Motor neuron (in vitro differentiated cells): ENCODE measurements at regions not wholly inside any gene's neighbourhood (a gene's known extent, or its start where the extent isn't known, plus 50 kb on each side); places are given as distances from the start of the nearest gene placed in this dataset.
"Not testable (repeated sequence)": the region's sequence is repeated elsewhere in the genome, so short reads cannot be mapped to it uniquely, and the experiment has no call there.

Experiments used
- ATAC-seq, 8 experiments: fragments of 200-7000 bp; cut with Tn5 transposase; replicated peaks in 6 of 8; 2 replicates each; pipeline ENCODE4 v1.8.0; 2021; ENCODE audit warnings: mild to moderate bottlenecking in 8 of 8, moderate library complexity in 8 of 8
- H3K27ac ChIP-seq, 2 donors: fragments of 250-450 bp; sonication (Bioruptor Pico); 2 replicates each; pipeline ENCODE4 v1.9.0; 2021; ENCODE audit warnings: antibody characterized with exemption in 2 of 2, mild to moderate bottlenecking in 2 of 2, moderate library complexity in 1 of 2
- H3K4me1 ChIP-seq, 2 donors: fragments of 250-450 bp; sonication (Bioruptor Pico); replicated peaks in 1 of 2; 2 replicates each; pipeline ENCODE4 v1.6.1; 2021; ENCODE audit warnings: antibody characterized with exemption in 2 of 2, mild to moderate bottlenecking in 2 of 2, moderate library complexity in 1 of 2
- H3K4me3 ChIP-seq, 5 donors: fragments of 250-450 bp; sonication (Bioruptor Pico); 2 replicates each; pipeline ENCODE4 v1.9.0; 2021; ENCODE audit warnings: antibody characterized with exemption in 5 of 5, mild to moderate bottlenecking in 5 of 5, moderate library complexity in 4 of 5
- WGBS, 10 experiments: fragments of 450-650 bp; shearing (Covaris generic); methylation state at CpG; one replicate each; pipeline ENCODE4 v1.0.0; 2022; 5-methylcytosine and 5-hydroxymethylcytosine counted together
- in situ Hi-C, 9 experiments: fragments of 400-800 bp; cut with MboI; loops; one replicate each; pipeline ENCODE4 v1.15.0; 2021; ENCODE audit warnings: low sequenced_read_pairs in 9 of 9, low pct_unique_long_range_greater_than_20kb in 2 of 9; ENCODE audit not compliant: unreplicated experiment in 9 of 9

DNA sequence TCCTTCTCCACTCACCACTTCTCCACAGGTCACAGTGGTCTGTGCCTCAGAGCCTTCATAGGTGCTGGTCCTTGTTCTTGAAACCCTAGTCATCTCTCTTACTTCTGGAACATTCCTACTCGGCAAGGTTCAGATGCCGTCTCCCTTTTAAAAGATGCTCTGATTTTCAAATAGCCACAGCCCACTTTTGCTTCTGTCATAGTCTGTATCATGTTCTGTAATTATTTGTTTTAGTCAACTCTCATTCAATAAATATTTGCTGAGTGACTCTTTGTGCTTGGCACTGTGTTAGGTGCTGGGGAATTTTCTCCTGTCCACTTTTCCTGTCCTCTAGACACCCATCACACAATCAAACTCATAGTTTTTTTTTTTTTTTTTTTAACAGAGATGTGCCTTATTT is 181.3 kb upstream of the IL12B start:
- peaks cover 15 to 16% of the 10 kb centered on the region in 2 donors for H3K4me1 ChIP-seq
- H3K4me3 ChIP-seq, result no peak overlapping the region
- ATAC-seq, result no peak
- WGBS, 10 experiments, result 80 to 100% (median 89%) methylated on average over 1 to 2 of the region's 2 CpGs; no CpG with 5 or more reads in 4 of the 10 experiments
- H3K27ac ChIP-seq, result no peak overlapping the region
- in situ Hi-C loops, result no loop called here

GRCh38 chr5:159512064-159512463 is 181.8 kb upstream of the IL12B start:
- 0 to 100% (median 85%) methylated on average over 1 to 3 of the region's 3 CpGs; no CpG with 5 or more reads in 4 of the 10 experiments for WGBS, 10 experiments
- Histone ChIP-seq H3K27ac (no peak overlapping the region), H3K4me3 (no peak overlapping the region), H3K4me1 (peaks cover 15 to 16% of the 10 kb centered on the region in 2 donors)
- peak in 3 of 8 experiments; percentile 61 to 74 (median 68) for ATAC-seq
- in situ Hi-C loops, result no loop called here

DNA sequence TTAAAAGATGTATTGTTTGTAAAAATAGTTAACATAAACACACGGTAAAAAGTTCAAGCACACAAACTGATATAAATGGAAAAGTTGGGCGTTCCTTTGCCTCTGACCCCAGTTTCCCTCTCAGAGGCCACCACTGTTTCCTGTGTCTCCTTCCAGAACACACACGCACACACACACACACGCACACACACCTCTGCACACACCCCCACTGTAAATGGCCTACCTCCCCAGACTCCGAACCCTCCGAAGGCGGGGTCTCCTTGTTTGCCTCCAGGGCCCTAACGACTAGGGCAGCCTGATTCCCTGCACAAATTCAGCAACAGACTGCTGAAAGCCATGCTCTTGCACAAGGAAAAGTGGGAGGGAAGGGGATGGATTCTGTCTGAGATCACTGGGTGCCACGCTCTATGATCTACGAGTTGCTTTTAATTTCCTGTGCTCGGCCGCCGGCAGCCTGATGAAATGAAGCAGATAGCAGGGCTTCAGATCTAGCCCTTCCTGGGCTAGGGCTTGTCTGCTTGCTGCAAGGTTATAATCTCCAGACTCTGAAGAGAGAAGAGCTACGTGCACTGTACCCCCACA is 184.0 kb upstream of the IL12B start:
- in situ Hi-C loops, result no loop called here
- H3K27ac ChIP-seq, result peak overlapping the region; percentile 9 to 61
- H3K4me3 ChIP-seq, result no peak overlapping the region
- H3K4me1 ChIP-seq, result peaks cover 15 to 16% of the 10 kb centered on the region in 2 donors
- ATAC-seq, result peak in 5 of 8 experiments; percentile 77 to 90 (median 87)
- WGBS, 10 experiments, result 63 to 100% (median 84%) methylated on average over 1 to 7 of the region's 14 CpGs; no CpG with 5 or more reads in 2 of the 10 experiments

DNA sequence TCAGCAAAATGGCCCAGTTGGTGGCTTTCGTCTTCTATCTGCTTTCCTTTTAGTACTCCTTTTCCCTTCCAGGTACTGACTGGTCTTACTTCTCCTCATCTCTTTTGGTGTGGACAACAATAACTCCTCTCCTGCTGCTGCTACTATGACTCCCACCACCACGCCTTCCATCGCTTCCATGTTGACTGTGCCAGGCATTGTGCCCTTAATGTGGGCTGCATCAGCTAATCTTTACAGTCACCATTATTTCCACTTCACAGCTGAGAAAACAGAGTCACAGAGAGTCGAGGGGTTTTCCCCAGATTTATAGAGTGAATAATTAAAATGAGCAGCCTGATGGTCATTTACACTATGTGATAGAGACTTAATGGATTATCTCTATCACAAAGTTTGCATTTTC is 184.9 kb upstream of the IL12B start:
- H3K4me1 ChIP-seq, result peaks cover 12 to 14% of the 10 kb centered on the region in 2 donors
- H3K27ac ChIP-seq, result peak overlapping the region in 1 of 2 donors; percentile 9
- WGBS, 10 experiments, result 20 to 100% (median 81%) methylated on average over 1 to 4 of the region's 4 CpGs; no CpG with 5 or more reads in 1 of the 10 experiments
- in situ Hi-C loops, result no loop called here
- ATAC-seq, result no peak
- H3K4me3 ChIP-seq, result no peak overlapping the region

DNA sequence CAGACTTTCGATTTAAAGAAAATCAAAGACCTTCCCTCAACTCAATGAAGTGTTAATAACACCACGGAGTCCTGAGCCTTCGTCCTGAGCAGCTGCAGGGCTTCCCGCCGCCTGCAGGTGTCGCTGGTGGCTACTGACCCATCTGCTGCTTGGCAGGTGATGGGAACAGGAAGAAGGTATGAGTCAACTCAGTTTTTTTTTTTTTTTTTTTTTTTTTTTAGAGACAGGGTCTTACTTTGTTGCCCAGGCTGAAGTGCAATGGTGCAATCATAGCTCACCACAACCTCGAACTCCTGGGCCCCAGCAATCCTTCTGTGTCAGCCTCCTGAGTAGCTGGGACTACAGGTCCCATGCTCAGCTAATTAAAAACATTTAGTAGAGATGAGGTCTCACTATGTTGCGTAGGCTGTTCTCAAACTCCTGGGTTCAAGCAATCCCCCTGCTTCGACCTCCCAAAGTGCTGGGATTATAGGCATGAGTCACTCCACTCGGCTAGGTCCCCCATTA is 185.7 kb upstream of the IL12B start:
- H3K4me1 ChIP-seq, result peaks cover 7 to 13% of the 10 kb centered on the region in 2 donors
- WGBS, 10 experiments, result 6 to 83% (median 27%) methylated on average over 1 to 8 of the region's 10 CpGs
- in situ Hi-C loops, result no loop called here
- no peak overlapping the region for H3K4me3 ChIP-seq
- peak in 4 of 8 experiments; percentile 32 to 61 (median 48) for ATAC-seq
- H3K27ac ChIP-seq, result no peak overlapping the region

- Histone ChIP-seq H3K4me3 (no peak overlapping the region), H3K27ac (no peak overlapping the region), H3K4me1 (peaks cover 7 to 13% of the 10 kb centered on the region in 2 donors)
- no peak for ATAC-seq
- in situ Hi-C loops, result no loop called here
- 60 to 80% (median 77%) methylated on average over 1 to 3 of the region's 3 CpGs; no CpG with 5 or more reads in 6 of the 10 experiments for WGBS, 10 experiments
These were observed 188.1 kb upstream of the IL12B start for GRCh38 chr5:159518371-159518770.

GRCh38 chr5:159519365-159519764 is 189.1 kb upstream of the IL12B start:
- peaks cover 5 to 7% of the 10 kb centered on the region in 2 donors for H3K4me1 ChIP-seq
- 29 to 92% (median 80%) methylated on average over 1 to 6 of the region's 7 CpGs; no CpG with 5 or more reads in 3 of the 10 experiments for WGBS, 10 experiments
- no peak overlapping the region for H3K27ac ChIP-seq
- ATAC-seq, result no peak
- H3K4me3 ChIP-seq, result no peak overlapping the region
- in situ Hi-C loops, result no loop called here

DNA sequence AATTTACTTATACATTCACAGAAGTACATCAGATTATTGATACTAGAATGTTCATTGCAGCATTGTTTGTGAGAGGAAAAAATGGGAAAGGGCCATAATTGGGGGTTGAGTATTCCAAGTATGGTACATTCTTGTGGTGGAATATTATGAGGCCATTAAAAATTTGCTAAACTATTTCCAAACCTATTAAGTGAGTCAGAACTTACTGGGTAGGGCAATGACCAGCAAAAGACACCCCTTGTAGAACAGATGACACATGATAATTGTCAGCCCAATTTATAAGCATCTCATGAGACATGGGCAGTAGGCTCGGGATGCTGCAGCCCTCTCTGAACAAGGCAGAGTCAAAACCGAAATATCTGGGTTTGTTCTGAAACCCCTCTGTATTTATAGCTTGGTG is 192.6 kb upstream of the IL12B start:
- ATAC-seq, result no peak
- H3K27ac ChIP-seq, result no peak overlapping the region
- no peak overlapping the region for H3K4me3 ChIP-seq
- H3K4me1 ChIP-seq, result peaks cover 0 to 4% of the 10 kb centered on the region in 2 donors
- in situ Hi-C loops, result no loop called here
- 20 to 100% (median 82%) methylated on average over 1 to 2 of the region's 2 CpGs; no CpG with 5 or more reads in 5 of the 10 experiments for WGBS, 10 experiments

DNA sequence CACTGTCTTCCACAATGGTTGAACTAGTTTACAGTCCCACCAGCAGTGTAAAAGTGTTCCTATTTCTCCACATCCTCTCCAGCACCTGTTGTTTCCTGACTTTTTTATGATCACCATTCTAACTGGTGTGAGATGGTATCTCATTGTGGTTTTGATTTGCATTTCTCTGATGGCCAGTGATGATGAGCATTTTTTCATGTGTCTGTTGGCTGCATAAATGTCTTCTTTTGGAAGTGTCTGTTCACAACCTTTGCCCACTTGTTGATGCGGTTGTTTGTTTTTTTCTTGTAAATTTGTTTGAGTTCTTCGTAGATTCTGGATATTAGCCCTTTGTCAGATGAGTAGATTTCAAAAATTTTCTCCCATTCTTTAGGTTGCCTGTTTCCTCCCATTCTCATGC is 194.0 kb upstream of the IL12B start:
- WGBS, 10 experiments, result 58 to 100% (median 70%) methylated on average over 1 to 2 of the region's 2 CpGs; no CpG with 5 or more reads in 5 of the 10 experiments
- H3K4me1 ChIP-seq, H3K4me3 ChIP-seq, H3K27ac ChIP-seq, in situ Hi-C loops, ATAC-seq: not testable (repeated sequence)

GRCh38 chr5:159525117-159525516 is 194.8 kb upstream of the IL12B start:
- Histone ChIP-seq H3K27ac (no peak overlapping the region), H3K4me3 (no peak overlapping the region), H3K4me1 (peaks cover 0 to 4% of the 10 kb centered on the region in 2 donors)
- no peak for ATAC-seq
- in situ Hi-C loops, result no loop called here
- 0 to 100% (median 57%) methylated on average over 1 to 4 of the region's 4 CpGs for WGBS, 10 experiments

DNA sequence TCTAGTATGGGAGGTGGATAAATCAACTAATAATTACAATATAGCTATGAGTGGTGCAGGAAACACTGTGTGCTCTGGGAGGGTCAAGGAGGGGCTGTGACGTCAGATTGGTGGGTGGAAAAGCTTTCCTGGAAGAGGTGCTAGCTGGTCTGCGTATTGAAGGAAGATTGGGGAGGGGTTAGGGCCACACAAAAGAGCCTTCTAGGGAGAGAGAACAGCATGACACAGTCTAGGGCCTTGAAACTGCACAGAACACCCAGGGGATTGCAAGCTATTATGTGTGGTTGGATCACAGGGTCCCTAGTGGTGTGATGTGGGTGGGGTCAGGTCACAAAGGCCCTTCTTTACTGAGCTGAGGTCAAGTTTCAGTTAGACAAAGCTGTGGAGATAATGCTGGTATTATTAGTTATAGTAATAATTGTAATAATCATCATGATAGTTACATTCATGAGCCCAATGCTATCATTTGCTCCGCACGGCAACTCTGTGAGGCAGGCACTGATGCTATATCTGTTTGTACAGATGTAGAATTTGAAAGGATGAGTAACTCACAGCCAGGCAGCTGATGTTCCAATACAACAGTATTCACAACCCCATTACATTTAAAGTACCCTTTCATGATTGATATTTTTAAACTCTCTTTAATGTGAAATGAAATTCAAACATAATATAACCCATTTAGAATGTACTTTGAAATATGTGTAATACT is 197.4 kb upstream of the IL12B start:
- ATAC-seq, result peak in 6 of 8 experiments; percentile 28 to 76 (median 52)
- Histone ChIP-seq H3K4me1 (peaks cover 0 to 4% of the 10 kb centered on the region in 2 donors), H3K27ac (peak overlapping the region in 1 of 2 donors; percentile 56), H3K4me3 (no peak overlapping the region)
- in situ Hi-C loops, result no loop called here
- WGBS, 10 experiments, result 69 to 100% (median 89%) methylated on average over 2 to 3 of the region's 4 CpGs; no CpG with 5 or more reads in 5 of the 10 experiments

DNA sequence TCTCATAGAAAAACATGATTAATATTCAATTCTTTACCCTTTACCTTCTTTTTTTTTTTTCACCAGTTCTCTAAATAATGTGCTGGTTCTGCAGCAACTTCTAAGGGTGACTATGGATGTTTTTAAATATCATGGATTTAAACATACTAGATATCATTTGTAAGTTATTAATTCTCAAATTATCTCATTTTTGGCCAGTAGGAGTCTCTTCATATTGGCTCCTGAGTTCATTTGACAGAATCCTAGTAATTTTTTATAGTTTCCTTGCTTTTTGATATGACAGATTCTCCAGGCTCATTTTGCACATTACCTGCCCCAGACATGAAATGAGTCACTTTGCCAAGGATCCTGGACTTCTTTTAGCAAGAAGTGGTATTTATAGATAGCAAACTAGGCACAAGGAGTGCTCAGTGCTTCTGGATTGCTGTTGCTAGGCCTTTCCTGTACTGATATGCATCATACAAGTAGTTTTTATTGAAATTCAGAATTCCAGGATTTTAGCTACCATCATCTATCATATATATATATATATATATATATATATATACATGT is 201.3 kb upstream of the IL12B start:
- in situ Hi-C loops, result no loop called here
- H3K4me1 ChIP-seq, result peaks cover 0 to 4% of the 10 kb centered on the region in 2 donors
- no peak overlapping the region for H3K4me3 ChIP-seq
- H3K27ac ChIP-seq, result no peak overlapping the region
- no peak for ATAC-seq

GRCh38 chr5:159533197-159533596 is 202.9 kb upstream of the IL12B start:
- in situ Hi-C loops, result no loop called here
- Histone ChIP-seq H3K4me1 (no peaks in the 10 kb centered on the region), H3K4me3 (no peak overlapping the region), H3K27ac (no peak overlapping the region)
- 20 to 91% (median 66%) methylated on average over 1 to 6 of the region's 6 CpGs for WGBS, 10 experiments
- peak in 2 of 8 experiments; percentile 31 to 70 for ATAC-seq
